ENCODE measurements at regions not wholly inside any gene's neighbourhood (a gene's known extent, or its start where the extent isn't known, plus 50 kb on each side); places are given as distances from the start of the nearest gene placed in this dataset.

GRCh38 chr1:208977012-208977411 lies 606.5 kb upstream of the CAMK1G start:
- intact Hi-C loops (cut with DNase I) = no loop called here
- no peak for FAIRE-seq
- ATAC-seq = no peak

GRCh38 chr1:208977638-208978256 lies 605.8 kb upstream of the CAMK1G start:
- DNase-seq = no peak
- no peak for TF ChIP-seq CTCF (IDR thresholded peaks at IDR 0.05)
- WGBS, 2 donors = 84 to 89% methylated on average over 3 of the region's 3 CpGs
- no peaks in the 10 kb centered on the region for H3K4me1 ChIP-seq
- H3K27ac ChIP-seq = no peak overlapping the region
- no peak for FAIRE-seq
- intact Hi-C loops (cut with DNase I) = no loop called here
- no peak for ATAC-seq
- no peak overlapping the region for H3K4me3 ChIP-seq
- H3K9me3 ChIP-seq = no peaks in the 10 kb centered on the region
- no peaks in the 10 kb centered on the region for H3K36me3 ChIP-seq
- H3K27me3 ChIP-seq = no peaks in the 10 kb centered on the region

More at GRCh38 chr1:208977012-208977411, 606.5 kb upstream of the CAMK1G start:
- TF ChIP-seq CTCF (IDR thresholded peaks at IDR 0.05) = no peak
- Histone ChIP-seq H3K9me3 (no peaks in the 10 kb centered on the region), H3K27ac (no peak overlapping the region), H3K4me1 (no peaks in the 10 kb centered on the region), H3K36me3 (no peaks in the 10 kb centered on the region), H3K27me3 (no peaks in the 10 kb centered on the region), H3K4me3 (no peak overlapping the region)
- no peak for DNase-seq

GRCh38 chr1:208979776-208980175 lies 603.7 kb upstream of the CAMK1G start:
- no peaks in the 10 kb centered on the region for H3K27me3 ChIP-seq
- H3K4me3 ChIP-seq = no peak overlapping the region
- intact Hi-C loops (cut with DNase I) = no loop called here
- H3K36me3 ChIP-seq = no peaks in the 10 kb centered on the region
- H3K27ac ChIP-seq = no peak overlapping the region
- no peaks in the 10 kb centered on the region for H3K4me1 ChIP-seq
- DNase-seq = no peak
- 73 to 82% methylated on average over 1 of the region's 1 CpG for WGBS, 2 donors
- no peak for ATAC-seq
- no peaks in the 10 kb centered on the region for H3K9me3 ChIP-seq
- TF ChIP-seq CTCF (IDR thresholded peaks at IDR 0.05) = no peak
- no peak for FAIRE-seq

GRCh38 chr1:208980605-208981004 lies 602.9 kb upstream of the CAMK1G start:
- Histone ChIP-seq H3K36me3 (no peaks in the 10 kb centered on the region), H3K27ac (no peak overlapping the region), H3K4me3 (no peak overlapping the region), H3K9me3 (no peaks in the 10 kb centered on the region), H3K27me3 (no peaks in the 10 kb centered on the region), H3K4me1 (no peaks in the 10 kb centered on the region)
- no peak for DNase-seq
- ATAC-seq = peak in 3 of 4 donors; percentile 34 to 80 (median 53)
- FAIRE-seq = no peak
- intact Hi-C loops (cut with DNase I) = no loop called here
- WGBS, 2 donors = 49 to 83% methylated on average over 1 of the region's 1 CpG
- TF ChIP-seq CTCF (IDR thresholded peaks at IDR 0.05) = no peak

GRCh38 chr1:208985231-208985630 lies 598.3 kb upstream of the CAMK1G start:
- DNase-seq (no peak), FAIRE-seq (no peak), ATAC-seq (no peak)
- no peaks in the 10 kb centered on the region for H3K9me3 ChIP-seq
- no peak overlapping the region for H3K27ac ChIP-seq
- intact Hi-C loops (cut with DNase I) = no loop called here
- TF ChIP-seq CTCF (IDR thresholded peaks at IDR 0.05) = no peak
- H3K4me1 ChIP-seq = no peaks in the 10 kb centered on the region
- H3K27me3 ChIP-seq = no peaks in the 10 kb centered on the region
- no peaks in the 10 kb centered on the region for H3K36me3 ChIP-seq
- H3K4me3 ChIP-seq = no peak overlapping the region
- 33 to 47% methylated on average over 1 of the region's 1 CpG for WGBS, 2 donors
